Renal pelvis (tissue), 1 donor: ENCODE measurements at regions not wholly inside any gene's neighbourhood (a gene's known extent, or its start where the extent isn't known, plus 50 kb on each side); places are given as distances from the start of the nearest gene placed in this dataset.

Experiments used
- DNase-seq: peaks from one replicate; pipeline ENCODE4 v3.0.0-alpha.2; 2013

DNA sequence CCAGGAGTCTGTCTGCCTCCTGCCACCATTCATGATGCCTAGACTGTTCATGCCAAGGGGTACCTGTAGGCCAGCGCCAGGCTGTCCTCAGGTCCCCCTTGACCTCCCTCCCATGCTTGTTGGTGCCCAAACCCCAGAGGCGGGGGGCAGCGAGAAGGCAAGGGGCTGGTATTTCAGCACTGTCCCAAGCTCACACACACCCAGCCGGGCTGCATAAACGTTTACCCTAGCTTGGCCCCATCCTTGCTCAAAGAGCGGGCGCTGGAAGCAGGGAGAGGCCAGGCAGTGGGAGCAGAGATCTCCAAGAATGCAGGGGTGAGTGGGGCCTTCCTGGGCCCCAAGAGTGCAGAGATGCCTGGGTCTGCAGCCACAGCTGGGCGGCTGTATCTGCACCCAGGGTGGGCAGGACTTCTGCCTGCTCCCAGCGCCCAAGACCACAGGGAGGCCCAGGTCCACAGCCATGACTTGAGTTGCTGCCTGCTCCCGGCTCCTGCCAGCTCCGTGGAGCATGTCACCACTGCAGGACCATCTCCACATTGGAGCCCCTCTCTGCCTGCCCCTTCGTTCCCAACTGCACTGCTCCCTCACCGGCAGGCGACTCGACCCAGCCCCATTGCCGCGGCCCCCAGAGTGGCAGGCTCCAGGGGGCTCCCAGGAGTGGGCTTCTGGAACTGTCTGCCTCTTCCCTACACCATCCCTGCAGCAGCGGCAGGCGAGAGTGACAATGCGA lies 616.6 kb downstream of the METTL4 start:
- DNase-seq, result no peak

DNA sequence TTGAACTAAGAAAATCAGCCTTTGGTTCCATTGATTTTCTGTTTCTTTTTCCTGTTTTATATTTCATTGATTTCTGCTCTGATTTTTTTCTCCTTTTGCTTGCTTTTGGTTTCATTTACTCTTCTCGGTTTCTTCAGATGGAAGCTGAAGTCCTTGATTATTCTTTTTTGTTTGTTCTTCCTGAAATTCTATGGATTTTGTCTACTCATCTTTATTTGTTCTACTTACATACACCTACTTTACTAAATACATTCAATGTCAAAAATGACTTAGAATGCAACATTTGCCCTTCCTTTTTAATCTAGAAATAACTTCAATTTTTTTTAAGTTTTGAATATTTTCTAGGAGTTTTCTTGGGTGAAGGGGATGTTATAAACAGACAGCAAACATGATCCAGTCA lies 612.5 kb downstream of the METTL4 start:
- no peak for DNase-seq

DNA sequence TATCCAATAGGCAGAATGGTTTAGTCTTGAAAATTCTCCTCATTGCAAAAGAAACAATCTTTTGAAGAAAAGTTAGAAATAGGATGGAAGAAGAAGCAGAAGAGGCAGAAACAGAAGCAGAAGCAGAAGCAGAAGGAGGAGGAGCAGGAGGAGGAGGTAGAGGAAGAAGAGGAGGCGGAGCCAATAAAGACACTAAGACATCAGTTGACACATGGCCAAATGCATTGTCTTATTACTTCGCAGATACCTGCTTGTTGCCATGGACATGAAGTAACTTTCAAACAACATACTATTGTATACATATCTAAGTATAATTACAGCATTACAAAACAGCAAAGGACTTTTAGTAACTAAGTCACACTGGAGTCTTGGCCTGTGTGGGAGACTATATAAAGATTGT lies 606.3 kb downstream of the METTL4 start:
- DNase-seq, result no peak

DNA sequence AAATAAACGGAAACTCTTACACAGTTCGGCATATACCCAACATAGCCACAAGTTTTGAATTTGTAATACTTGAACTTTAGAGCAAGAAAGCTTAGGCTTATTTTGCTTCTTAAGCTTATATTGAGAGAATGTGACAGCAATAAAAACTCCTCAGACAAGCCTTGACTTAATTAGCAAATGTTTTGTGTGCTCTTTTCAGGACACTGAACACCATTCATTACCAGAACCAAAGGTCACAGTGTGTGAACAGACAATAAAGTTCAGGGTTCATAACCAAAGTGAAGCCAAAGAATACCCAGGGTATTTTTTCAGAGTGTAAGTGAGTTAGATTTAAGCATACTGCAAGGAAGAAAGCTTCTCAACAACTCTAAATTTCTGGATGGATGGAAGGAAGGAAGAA lies 605.8 kb downstream of the METTL4 start:
- no peak for DNase-seq

DNA sequence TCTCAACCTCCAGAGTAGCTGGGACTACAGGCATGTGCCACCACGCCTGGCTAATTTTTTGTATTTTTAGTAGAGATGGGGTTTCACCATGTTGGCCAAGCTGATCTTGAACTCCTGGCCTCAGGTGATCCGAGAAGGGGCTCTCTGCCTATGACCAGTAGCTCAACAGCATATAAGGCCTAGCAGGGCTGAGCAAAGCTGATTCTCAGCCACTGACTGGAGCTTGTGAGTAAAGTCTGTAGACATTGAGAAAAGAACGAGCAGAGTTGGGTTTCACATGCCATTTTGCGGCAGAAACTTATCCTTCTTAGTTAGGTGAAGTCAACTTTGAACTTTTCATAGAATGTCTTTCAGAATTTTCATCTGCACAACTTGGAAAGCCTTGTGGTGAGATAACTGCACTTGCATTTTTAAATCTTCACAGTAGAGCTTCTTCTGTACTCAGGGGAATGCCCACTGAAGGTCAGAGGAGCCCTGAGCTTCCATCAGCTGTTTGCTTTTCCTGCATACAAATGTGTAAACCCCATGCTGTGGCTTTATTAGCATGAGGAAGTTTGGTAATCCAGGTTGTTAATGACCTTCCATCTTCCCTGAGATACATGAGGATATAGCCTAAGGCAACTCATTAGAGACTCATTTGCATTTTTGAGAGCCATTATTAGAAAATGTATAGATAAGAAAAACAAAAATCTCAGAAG lies 602.4 kb downstream of the METTL4 start:
- no peak for DNase-seq

DNA sequence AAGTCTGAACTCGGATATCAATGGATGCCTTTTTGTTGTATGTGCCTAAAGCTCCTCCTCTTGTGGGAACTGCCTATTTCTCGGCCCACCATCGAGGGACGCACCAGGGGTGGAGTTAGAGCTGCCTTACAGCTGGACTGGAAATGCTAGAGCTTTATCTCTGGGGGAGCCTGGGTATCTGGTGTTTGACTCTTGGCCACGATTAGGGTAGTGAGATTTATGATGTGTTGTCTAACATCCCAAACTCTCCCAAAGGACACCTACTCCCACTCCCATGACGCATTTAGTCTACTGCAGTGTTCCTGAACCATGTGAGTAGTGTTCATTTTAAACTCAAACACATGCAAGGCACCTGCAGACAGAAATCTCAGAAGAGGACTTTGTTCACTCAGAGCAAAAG lies 594.8 kb downstream of the METTL4 start:
- no peak for DNase-seq

DNA sequence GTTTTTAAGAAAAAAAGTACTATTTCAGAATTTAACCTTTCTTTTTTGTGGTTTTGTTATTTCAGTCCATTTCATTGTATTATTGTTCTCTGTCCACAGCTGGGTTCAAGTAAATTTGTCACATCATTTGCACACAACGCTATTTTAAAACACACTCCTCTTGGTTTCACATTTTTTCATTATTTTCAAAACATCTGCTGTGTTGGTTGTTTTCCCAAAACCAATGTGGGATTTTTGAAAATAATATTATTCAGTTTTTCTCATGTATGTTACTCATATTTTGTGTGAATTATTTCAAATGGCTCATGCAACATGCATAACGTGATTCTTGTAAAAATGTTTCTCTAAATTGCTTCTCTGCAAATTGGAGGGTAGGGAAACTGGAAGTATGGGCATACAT lies 589.2 kb downstream of the METTL4 start:
- no peak for DNase-seq

DNA sequence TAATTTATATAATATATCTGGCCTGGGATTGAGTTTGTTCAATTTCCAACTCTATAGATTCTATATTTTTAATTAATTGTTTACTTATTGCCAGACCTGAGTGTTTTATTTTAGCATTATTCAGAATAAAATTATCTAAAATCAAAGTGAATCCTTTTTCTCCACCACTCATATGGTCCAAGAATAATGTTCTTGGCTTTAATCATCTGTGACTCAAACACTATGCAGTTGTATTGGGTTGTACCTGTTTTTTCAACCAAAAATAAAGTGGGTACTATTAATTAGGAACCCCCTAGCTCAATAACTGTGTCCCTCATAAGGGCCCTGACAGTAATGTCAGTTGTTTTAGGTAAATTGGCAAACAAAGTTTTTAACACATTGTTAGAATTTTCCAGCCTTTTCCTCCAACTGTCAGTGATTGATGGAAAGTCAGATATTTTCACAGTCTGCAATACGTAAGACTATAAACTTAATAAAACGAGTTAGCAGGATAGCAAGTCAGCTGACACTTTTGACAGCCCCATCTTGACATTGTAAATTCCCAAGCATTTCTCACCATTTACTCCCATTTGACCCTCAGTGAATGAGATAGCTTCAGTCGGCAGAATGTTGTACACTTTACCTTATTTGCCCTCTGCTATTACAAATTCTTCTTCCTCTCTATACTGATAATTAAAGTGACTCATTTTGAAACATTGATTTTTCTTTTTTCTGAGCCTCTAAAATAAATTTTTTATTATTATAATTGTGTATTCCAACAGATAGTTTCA lies 587.4 kb downstream of the METTL4 start:
- no peak for DNase-seq

DNA sequence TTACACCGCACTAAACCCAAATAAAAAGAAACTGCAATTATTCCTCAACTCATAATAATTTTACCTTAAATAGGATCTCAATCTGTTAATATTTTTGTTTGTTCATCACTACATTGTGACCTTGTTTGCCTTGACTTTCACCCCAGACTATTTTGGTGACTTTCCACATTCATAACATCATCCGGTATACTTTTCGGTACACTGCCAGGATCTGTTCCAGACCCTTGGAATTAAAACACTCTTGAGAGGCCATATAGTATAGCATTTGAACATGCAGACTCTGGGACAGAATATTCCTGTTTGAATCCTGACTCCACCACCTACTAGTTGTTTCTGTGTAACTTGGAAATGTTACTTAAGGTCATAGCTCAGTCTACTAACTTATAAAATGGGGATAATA lies 577.4 kb downstream of the METTL4 start:
- no peak for DNase-seq

DNA sequence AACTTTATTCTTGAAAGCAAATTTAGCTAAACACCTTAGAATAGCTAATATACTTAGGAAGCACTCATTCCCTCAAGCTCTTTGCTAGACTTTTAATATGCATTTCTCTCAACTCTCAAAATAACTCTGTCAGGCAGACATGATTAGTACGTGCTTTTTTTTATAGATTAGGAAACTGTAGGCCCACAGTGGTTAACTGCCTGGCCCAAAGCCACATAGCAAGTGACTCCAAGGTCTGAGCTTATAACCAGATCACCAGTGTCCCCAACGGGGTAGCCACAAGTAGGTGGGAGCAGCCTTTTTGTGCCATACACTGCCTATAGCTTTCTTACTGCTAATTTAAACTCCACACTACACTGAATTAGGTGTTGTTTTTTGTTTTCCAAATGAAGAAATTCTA lies 576.8 kb downstream of the METTL4 start:
- DNase-seq, result no peak

DNA sequence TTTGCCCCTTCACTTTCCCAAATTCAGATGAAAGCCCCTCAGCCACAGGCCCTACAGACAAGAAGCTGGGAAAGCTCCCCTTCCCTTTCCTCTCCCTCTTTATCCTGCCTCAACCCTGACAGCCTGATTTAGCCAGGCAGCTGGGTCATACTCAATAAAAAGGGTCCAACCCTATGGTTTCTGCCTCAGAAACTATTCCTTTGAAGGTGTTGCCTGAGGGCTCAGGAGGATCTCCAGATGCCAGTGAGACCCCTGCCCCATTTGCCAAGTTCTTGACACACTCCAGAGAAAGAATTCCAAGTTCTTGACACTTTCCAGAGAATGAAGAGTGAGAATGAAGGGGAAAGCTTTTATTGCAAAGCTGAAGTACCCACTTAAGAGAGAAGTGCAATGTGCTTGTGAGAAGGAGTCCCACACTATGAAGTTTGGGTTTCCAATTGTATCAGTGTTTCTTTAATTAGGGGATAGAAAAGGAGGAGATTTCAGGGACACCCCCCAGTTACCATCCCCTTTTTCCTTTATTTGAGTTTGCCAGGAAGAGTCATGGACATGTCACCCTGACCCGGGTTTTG lies 576.2 kb downstream of the METTL4 start:
- DNase-seq, result no peak

DNA sequence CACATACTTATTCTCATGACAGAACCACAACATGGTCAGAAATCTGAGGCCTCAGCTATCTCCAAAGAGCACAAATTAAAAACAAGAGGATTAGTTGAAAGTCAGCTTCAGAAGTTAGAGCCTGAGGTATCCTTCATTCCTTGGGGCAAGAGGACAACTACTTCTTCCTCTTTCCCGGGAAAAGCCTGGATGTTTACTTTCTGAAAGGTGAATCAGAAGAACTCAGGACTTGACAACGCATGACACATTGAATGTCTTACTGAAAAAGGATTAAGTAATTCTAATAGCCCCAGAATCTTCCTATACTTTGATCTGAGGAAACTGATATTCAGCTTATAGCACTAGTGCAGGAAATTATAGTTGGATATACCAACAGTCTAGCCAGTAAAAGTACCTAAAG lies 573.2 kb downstream of the METTL4 start:
- DNase-seq, result no peak

DNA sequence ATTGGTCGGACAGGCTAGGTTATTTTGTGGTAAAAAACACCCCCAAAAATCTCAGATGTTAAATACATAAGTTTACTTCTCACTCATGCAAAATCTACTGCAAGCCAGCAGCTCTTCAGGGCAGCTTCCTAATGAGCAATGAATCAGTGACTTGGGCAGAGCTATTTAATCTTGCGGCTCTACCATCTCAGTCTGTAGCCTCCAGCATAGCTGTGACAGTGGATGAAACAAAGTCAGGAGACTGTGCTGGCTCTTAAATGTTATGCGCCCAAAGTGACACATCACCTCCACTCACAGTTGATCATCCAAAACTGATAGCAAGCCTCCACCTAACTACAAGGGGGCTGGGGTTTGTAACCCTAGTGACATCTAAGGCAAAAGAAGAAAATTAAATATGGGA lies 571.9 kb downstream of the METTL4 start:
- no peak for DNase-seq

DNA sequence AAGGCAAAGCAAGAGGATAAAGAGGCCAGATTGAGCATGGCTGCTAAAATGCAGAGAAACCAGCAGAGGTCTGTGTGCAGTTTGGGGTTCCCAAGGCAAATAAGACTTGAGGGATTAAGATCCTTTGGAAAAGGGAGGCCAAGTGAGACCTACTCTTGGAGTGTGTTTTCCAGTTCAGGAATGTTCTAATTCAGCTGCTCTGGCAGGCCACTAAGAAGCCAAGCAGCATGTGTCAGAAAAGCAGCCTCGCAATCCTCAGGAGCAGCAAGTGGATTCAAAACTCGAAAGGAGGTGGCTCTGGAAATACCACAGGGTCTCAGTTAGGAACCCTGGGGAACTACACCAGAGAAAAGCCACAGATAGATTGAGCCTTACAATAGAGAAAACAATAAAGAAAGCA lies 569.2 kb downstream of the METTL4 start:
- DNase-seq, result no peak

DNA sequence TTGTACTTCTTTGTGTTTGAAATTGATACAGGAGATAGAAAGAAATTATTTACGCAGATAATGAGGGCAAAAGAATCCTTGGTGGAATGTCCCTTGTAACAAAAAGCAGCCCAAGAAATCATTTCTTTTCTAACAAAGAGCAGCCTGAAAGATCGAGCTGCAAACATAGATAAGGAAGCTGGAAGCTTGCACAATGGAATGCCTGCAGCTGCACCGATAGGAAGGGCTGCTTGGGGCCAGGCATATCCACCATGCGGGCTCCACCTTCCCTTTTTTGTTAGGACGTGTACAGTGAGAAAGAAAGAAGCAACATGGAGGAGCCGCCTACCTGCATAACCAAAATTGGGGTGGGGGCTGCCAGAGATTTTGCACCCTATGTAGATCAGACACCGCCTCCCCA lies 568.7 kb downstream of the METTL4 start:
- DNase-seq, result no peak

DNA sequence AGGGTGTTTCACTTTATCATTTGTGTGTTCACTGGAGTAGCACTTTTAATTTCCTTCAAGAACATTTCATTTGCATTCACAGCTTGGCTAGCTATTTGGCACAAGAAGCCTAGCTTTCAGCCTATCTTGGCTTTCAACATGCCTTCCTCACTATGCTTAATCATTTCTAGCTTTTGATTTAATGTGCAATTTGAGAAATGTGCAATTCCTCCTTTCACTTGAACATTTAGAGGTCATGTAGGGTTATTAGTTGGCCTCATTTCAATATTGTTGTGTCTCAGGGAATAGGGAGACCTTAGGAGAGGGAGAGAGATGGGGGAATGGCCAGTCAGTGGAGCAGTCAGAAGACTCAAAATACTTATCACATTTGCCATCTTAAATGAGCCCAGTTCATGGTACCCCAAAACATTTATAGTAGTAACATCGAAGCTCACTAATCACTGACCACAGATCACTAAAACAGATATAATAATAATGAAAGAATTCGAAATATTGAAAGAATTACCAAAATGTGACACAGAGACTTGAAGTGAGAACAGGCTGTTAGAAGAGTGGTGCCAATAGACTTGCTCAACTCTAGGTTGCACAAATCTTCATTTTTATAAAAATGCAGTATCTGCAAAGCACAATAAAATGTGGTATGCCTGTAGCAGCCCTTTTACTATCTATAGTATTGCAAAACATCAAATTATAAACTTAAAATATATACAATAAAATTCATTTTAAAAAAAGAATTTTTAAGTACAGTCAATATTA lies 561.2 kb downstream of the METTL4 start:
- no peak for DNase-seq

DNA sequence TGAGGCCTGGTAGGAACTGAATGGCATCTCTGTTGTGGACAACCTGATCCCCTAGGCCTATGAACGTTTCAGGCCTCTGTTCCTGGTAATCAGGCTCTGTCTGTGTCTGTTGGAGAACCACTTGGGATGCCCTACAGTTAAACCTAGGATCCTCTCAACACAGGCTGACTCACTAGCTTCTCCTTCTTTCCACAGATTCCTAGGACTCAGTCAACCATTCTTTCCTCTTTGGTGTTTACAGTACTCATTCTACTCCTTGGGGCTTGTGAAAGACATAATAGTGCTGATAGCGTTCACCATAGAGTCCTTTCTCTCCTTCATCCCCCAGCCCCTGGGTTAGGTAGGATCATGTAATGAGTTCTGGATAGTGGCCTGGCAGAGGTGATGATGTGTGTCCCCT lies 544.3 kb downstream of the METTL4 start:
- no peak for DNase-seq

DNA sequence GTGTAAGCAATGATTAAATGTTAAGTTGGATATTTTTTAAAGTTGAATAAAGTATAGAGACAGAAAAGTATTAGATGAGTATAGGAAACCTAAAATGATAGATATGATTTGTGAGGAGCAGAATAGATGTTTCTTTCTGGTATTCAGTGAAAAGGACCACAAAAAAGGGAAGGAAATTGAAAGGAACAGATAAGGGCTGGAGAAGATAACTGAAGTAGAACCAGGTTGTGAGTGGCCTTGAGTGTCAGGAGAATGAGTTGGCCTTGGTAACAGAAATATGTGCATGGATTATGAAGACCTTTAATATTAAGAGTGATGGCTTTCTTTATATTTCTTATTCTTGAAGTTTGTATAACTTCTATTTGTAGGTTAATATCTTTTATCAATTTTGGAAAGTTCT lies 543.5 kb downstream of the METTL4 start:
- DNase-seq, result no peak

DNA sequence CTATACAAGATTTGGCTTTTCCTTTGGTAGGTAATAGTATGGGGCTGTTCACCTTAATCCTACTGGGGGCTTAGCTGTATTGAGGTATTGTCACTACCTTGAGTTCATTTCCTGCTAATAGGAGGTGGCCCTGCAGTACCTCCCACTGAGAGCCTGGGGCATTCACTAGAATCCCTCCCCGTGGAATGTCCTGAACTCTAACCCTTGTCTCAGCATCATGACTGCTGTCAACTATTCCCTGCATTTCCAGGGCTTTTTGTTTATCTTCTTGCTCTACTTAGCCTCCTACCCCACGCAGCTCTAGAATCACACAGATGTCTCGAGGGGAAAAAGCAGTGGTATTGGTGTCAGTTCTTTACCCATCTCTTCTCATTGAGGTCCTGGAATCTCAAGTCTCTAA lies 542.3 kb downstream of the METTL4 start:
- DNase-seq, result no peak

DNA sequence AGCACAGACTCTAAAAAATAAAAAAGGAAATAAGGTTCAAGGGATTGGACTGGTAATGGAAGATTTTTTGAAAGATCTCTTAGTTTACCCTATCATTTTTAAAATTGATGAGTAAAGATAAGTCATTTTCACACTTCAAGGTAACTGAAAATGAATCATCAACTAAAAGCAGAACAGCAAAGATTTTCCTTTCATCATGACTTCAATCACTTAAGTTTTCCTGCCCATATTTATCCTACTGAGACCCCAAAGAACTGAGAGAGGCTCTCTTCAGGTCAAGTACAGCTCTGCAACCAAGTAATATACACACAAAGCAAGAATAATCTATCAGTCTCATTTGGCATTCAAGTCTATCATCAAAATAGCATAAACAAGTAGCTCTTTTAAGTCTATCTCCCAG lies 540.7 kb downstream of the METTL4 start:
- no peak for DNase-seq

DNA sequence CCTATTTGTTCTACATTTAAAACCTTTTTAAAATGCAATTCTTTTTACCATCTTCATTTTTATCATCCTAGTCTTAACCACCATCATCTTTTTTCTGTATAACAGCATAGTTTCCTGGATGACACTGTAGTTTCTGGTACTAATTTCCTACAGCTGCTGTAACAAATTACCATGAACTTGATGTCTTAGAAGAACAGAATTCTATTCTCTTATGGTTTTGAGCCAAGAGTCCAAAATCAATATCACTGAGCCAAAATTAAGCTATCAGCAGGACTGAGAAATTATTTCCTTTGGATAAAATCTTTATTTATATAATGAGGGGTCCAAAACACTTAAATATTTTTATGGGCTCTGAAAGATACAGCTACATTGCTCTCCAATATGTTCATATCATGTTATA lies 539.3 kb downstream of the METTL4 start:
- DNase-seq, result no peak

DNA sequence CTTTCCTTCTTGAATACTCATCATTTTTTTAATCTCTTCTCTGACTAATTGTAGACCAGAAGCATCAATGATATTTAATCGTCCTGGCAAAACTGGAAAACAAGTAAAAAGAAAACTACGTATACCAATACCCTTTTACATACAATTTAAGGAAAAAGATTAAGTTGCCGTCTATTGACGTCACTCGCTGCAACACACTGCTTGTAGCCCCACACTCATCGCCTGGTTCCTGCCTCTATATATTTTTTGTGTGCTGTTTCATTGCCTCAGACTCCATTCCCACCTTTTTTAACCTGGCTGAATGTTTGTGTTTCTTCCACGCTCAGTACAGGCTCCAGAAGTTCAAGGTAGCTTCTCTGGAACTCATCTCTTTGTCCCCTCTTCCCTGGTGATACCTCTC lies 536.2 kb downstream of the METTL4 start:
- no peak for DNase-seq
